ENCODE measurements at regions not wholly inside any gene's neighbourhood (a gene's known extent, or its start where the extent isn't known, plus 50 kb on each side); places are given as distances from the start of the nearest gene placed in this dataset.

GRCh38 chr2:3110555-3110954, 267.1 kb downstream of the EIPR1 start:
- Histone ChIP-seq H3K9me2 (replicated peaks; ENCODE audit: insufficient read depth, low read length) (no peaks in the 10 kb centered on the region), H3K4me1 (ENCODE audit: low read length) (no peaks in the 10 kb centered on the region), H3K9ac (ENCODE audit: low read length) (no peak overlapping the region), H3K27me3 (replicated peaks; ENCODE audit: insufficient read depth, low read length) (no peaks in the 10 kb centered on the region), H2AFZ (ENCODE audit: low read length) (no peak overlapping the region), H3F3A (ENCODE audit: insufficient read depth, low read length) (no peaks in the 10 kb centered on the region), H4K20me1 (ENCODE audit: insufficient read depth, low read length) (no peaks in the 10 kb centered on the region), H3K9me3 (replicated peaks; ENCODE audit: insufficient read depth, low read length) (no peaks in the 10 kb centered on the region), H3K36me3 (replicated peaks; ENCODE audit: insufficient read depth, low read length) (no peaks in the 10 kb centered on the region), H3K4me3 (ENCODE audit: low read length) (no peak overlapping the region), H3K79me2 (ENCODE audit: low read length) (no peaks in the 10 kb centered on the region), H3K4me2 (ENCODE audit: low read depth, low read length) (no peak overlapping the region), H3K27ac (ENCODE audit: low read length) (no peak overlapping the region)
- TF ChIP-seq EZH2phosphoT487 (IDR thresholded peaks at IDR 0.05; ENCODE audit: low read length): no peak
- TF ChIP-seq EZH2 (optimal IDR thresholded peaks at IDR 0.05; ENCODE audit: low read depth, low read length): no peak
- no peak for TF ChIP-seq CTCF (IDR thresholded peaks at IDR 0.05; ENCODE audit: low read length)
- no peak for DNase-seq

- Histone ChIP-seq H3K27me3 (replicated peaks; ENCODE audit: insufficient read depth, low read length) (no peaks in the 10 kb centered on the region), H3F3A (ENCODE audit: insufficient read depth, low read length) (no peaks in the 10 kb centered on the region), H3K27ac (ENCODE audit: low read length) (no peak overlapping the region)
These were observed 268.6 kb downstream of the EIPR1 start for GRCh38 chr2:3108710-3109702.

GRCh38 chr2:3108105-3108504, 269.5 kb downstream of the EIPR1 start:
- Histone ChIP-seq H3K79me2 (ENCODE audit: low read length) (no peaks in the 10 kb centered on the region), H2AFZ (ENCODE audit: low read length) (no peak overlapping the region), H3K9me3 (replicated peaks; ENCODE audit: insufficient read depth, low read length) (no peaks in the 10 kb centered on the region), H3K4me2 (ENCODE audit: low read depth, low read length) (no peak overlapping the region), H4K20me1 (ENCODE audit: insufficient read depth, low read length) (no peaks in the 10 kb centered on the region), H3F3A (ENCODE audit: insufficient read depth, low read length) (no peaks in the 10 kb centered on the region), H3K4me3 (ENCODE audit: low read length) (no peak overlapping the region), H3K27ac (ENCODE audit: low read length) (no peak overlapping the region), H3K9ac (ENCODE audit: low read length) (no peak overlapping the region), H3K4me1 (ENCODE audit: low read length) (no peaks in the 10 kb centered on the region), H3K36me3 (replicated peaks; ENCODE audit: insufficient read depth, low read length) (no peaks in the 10 kb centered on the region), H3K27me3 (replicated peaks; ENCODE audit: insufficient read depth, low read length) (no peaks in the 10 kb centered on the region), H3K9me2 (replicated peaks; ENCODE audit: insufficient read depth, low read length) (no peaks in the 10 kb centered on the region)
- TF ChIP-seq EZH2 (optimal IDR thresholded peaks at IDR 0.05; ENCODE audit: low read depth, low read length): no peak
- no peak for TF ChIP-seq CTCF (IDR thresholded peaks at IDR 0.05; ENCODE audit: low read length)
- no peak for TF ChIP-seq EZH2phosphoT487 (IDR thresholded peaks at IDR 0.05; ENCODE audit: low read length)
- DNase-seq: no peak

More at GRCh38 chr2:3108710-3109702, 268.6 kb downstream of the EIPR1 start:
- no peak overlapping the region for H3K4me3 ChIP-seq (ENCODE audit: low read length)
- no peaks in the 10 kb centered on the region for H3K79me2 ChIP-seq (ENCODE audit: low read length)
- no peaks in the 10 kb centered on the region for H3K9me3 ChIP-seq (replicated peaks; ENCODE audit: insufficient read depth, low read length)
- H3K36me3 ChIP-seq (replicated peaks; ENCODE audit: insufficient read depth, low read length): no peaks in the 10 kb centered on the region
- no peak overlapping the region for H3K4me2 ChIP-seq (ENCODE audit: low read depth, low read length)
- no peaks in the 10 kb centered on the region for H3K9me2 ChIP-seq (replicated peaks; ENCODE audit: insufficient read depth, low read length)
- TF ChIP-seq EZH2phosphoT487 (IDR thresholded peaks at IDR 0.05; ENCODE audit: low read length) (no peak), CTCF (IDR thresholded peaks at IDR 0.05; ENCODE audit: low read length) (no peak), EZH2 (optimal IDR thresholded peaks at IDR 0.05; ENCODE audit: low read depth, low read length) (no peak)
- H2AFZ ChIP-seq (ENCODE audit: low read length): no peak overlapping the region
- H4K20me1 ChIP-seq (ENCODE audit: insufficient read depth, low read length): no peaks in the 10 kb centered on the region
- DNase-seq: no peak
- H3K4me1 ChIP-seq (ENCODE audit: low read length): no peaks in the 10 kb centered on the region
- H3K9ac ChIP-seq (ENCODE audit: low read length): no peak overlapping the region

All from MM.1S (cell line).